ENCODE measurements at regions not wholly inside any gene's neighbourhood (a gene's known extent, or its start where the extent isn't known, plus 50 kb on each side); places are given as distances from the start of the nearest gene placed in this dataset.
"Not testable (repeated sequence)": the region's sequence is repeated elsewhere in the genome, so short reads cannot be mapped to it uniquely, and the experiment has no call there.

GRCh38 chr2:238704471-238705225 lies 143.2 kb upstream of the TWIST2 start:
- DNase-seq, result no peak

GRCh38 chr2:238706163-238706562 lies 141.7 kb upstream of the TWIST2 start:
- no peak for DNase-seq

- no peak for DNase-seq
These were observed 141.2 kb upstream of the TWIST2 start for GRCh38 chr2:238706673-238707072.

GRCh38 chr2:238709325-238710025 lies 138.4 kb upstream of the TWIST2 start:
- DNase-seq, result no peak

GRCh38 chr2:238710032-238710735 lies 137.7 kb upstream of the TWIST2 start:
- DNase-seq, result no peak

- no peak for DNase-seq
These were observed 137.1 kb upstream of the TWIST2 start for GRCh38 chr2:238710787-238711186.

- DNase-seq, result no peak
These were observed 136.5 kb upstream of the TWIST2 start for GRCh38 chr2:238711346-238711745.

GRCh38 chr2:238712011-238712410 lies 135.9 kb upstream of the TWIST2 start:
- no peak for DNase-seq

GRCh38 chr2:238713198-238713826 lies 134.6 kb upstream of the TWIST2 start:
- no peak for DNase-seq

- DNase-seq, result no peak
These were observed 133.8 kb upstream of the TWIST2 start for GRCh38 chr2:238714038-238714528.

GRCh38 chr2:238716171-238716570 lies 131.7 kb upstream of the TWIST2 start:
- no peak for DNase-seq

GRCh38 chr2:238716585-238716984 lies 131.3 kb upstream of the TWIST2 start:
- DNase-seq, result no peak

- DNase-seq, result no peak
These were observed 130.8 kb upstream of the TWIST2 start for GRCh38 chr2:238717084-238717483.

GRCh38 chr2:238719641-238720040 lies 128.2 kb upstream of the TWIST2 start:
- no peak for DNase-seq

- peak; percentile 7 for DNase-seq
These were observed 127.6 kb upstream of the TWIST2 start for GRCh38 chr2:238720232-238720672.

- no peak for DNase-seq
These were observed 125.7 kb upstream of the TWIST2 start for GRCh38 chr2:238722181-238722580.

- DNase-seq, result no peak
These were observed 125.0 kb upstream of the TWIST2 start for GRCh38 chr2:238722883-238723282.

GRCh38 chr2:238723740-238724320 lies 124.1 kb upstream of the TWIST2 start:
- not testable (repeated sequence) for DNase-seq

- DNase-seq, result no peak
These were observed 123.2 kb upstream of the TWIST2 start for GRCh38 chr2:238724728-238725127.

GRCh38 chr2:238725298-238725697 lies 122.6 kb upstream of the TWIST2 start:
- DNase-seq, result no peak

GRCh38 chr2:238726670-238727584 lies 121.0 kb upstream of the TWIST2 start:
- no peak for DNase-seq

Measured in NCI-H345 (cell line).